Inflammatory macrophage (primary cell): ENCODE measurements at regions not wholly inside any gene's neighbourhood (a gene's known extent, or its start where the extent isn't known, plus 50 kb on each side); places are given as distances from the start of the nearest gene placed in this dataset.
A peak's percentile ranks its signal among the peaks of the same experiment; 100 is the strongest.
"Not testable (repeated sequence)": the region's sequence is repeated elsewhere in the genome, so short reads cannot be mapped to it uniquely, and the experiment has no call there.

Source experiments
- DNase-seq, 2 donors: peaks; one replicate each; pipeline ENCODE4 v3.0.0-alpha.2; 2020 to 2022

DNA sequence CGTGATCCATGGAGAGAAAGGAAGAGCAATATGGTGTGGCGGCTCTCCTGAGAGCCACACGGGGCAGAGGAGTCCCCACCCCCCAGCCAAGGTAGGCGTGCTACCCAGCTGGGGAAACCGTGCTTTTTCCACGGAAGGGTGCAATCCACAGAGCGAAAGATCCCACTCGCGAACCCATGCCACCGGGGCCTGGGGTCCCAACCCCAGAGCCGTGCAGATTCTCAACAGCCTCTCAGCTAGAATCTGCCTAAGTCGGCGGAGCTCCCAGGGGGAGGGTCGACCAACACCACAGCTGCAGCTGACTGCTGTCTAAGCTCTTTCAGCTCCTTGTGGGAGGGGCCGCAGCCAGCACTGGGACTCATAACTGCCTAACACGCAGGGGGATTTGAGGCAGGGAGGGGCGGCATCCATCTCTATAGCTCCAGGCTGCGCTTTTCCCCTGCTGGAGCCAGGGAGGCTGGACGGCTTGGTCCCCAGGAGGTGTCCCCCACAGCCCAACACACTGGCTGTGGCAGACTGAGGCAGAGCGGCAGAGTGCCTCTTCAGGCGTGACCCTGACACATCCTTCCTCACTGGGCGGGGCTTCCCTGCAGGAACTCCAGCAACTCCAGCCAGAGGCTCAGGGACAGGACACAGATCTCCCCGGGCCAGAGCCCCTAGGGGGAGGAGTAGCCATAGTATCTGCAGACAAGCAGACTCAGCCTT, 107.6 kb upstream of the ZBTB20 start:
- no peak for DNase-seq

DNA sequence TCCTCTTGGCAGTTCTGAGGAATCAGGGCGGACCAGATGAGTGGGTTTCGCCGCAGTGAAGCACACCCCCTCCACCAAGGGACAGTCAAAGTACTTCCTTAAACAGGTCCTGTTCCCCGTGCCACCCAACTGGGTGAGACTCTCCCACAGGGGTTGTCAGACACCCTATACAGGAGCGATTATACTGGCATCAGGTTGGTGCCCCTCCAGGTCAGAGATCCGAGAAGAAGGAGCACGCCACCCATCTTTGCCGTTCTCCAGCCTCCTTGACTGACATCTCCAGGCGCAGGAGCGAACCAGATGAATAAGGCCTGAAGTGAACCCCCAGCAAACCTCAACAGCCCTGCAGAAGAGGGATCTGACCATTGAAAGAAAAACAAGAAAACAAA, 108.1 kb upstream of the ZBTB20 start:
- DNase-seq = no peak

DNA sequence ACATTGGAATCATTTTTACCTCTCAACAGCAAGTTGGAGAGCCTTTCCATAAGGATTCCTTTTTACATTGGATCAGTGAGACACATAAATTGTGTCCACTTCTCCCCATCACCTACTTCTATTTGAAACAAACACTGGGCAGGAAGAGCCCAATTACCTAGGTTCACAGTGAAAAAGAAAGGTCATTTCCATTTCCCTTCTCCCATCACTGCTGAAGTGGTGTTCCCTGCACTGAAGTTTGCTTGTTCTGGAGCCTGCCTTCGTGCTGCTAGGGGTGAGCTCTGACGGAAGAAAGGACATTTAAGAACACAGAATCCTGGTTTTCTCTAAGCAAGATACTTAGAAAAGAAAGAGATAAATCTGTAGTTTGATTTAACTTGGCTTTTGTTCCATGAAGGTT, 123.8 kb upstream of the ZBTB20 start:
- DNase-seq = no peak

DNA sequence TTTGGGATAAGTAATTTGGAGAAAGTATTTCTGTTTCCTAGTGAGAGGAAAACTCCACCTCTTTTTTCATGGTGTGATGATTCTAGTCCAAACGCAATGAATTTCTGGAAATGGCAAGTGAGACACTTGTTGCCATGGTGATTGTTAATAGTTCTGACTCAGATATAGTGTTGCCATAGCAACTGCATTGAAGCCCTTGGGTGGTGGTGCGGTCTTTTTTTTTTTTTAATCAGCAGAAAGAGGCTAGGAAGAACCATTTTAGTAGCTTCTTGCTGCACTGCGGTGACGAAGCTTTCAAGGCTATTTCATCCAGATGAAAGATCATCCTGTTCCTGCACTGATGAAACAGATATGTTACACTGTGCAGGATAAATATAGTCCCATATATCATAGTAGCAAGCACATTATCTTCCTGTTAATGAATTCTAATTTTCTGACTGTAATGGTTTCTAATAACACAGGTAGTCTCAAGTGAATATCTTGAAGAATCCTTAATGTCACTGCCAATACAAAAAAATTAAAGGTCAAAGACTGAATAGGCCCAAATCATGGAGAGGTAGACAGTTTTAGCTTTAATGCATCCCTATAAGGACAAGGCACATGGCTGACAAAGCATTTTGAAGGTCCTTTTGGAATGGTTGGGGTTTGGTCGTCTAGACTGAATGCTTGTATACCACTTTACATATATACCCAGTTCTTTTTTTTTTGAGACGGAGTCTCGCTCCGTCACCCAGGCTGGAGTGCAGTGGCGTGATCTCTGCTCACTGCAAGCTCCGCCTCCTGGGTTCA, 125.1 kb upstream of the ZBTB20 start:
- no peak for DNase-seq

DNA sequence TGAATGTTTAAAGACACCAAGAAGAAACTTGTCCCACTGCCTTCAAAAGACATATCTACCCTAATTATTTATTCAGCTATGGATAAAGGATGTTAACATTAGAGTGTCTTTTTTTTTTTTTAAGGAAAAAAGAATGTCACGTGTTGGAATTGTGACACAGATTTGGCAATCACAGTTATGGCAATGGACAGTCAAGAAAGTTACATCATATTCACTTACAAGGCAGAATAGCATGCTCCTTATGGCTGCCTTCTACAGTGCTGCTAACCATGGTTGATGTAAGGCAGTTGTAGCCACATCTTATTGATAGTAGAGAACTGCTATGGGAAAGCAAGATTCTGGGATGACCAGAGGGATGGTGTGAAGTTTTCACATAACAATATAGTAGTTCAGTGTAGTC, 128.8 kb upstream of the ZBTB20 start:
- peak; percentile 36 to 61 for DNase-seq

DNA sequence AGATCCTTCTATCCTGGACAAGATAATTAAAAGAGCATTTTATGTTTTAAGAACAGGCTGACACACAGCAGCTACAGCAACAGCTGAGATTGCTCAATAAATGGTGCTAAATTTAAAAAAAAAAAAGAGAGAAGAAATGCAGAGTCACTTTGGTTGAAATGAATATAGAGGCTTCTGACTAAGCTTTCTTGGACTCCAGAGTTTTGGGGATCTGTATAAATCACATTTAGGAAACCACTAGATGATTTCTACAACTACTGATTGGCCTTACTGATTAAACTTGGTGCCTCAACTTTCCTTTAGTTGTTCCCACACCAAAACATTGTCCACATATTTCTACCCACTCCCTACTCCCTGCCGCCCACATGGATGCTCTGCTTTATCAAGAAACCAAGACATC, 132.9 kb upstream of the ZBTB20 start:
- peak in 1 of 2 donors; percentile 47 for DNase-seq

DNA sequence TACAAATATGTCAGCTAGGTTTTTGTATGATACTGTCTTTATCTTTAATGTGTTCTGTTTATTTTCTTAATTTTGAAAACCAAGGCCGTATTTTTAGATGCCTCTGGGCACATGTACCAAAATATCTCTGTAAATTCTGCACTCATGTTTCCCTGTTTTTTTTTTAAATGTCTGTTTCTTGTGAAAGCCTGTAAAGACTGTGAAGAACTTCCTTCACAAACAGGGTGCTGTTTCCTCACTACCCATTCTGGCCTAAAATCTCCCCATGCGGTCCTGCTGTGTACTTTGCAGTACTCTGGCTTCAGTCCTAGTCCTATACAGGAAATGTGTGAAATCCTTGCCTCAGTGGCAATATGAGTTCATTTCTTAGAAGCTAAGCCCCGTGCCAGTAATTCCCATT, 133.4 kb upstream of the ZBTB20 start:
- DNase-seq = peak; percentile 45 to 54

DNA sequence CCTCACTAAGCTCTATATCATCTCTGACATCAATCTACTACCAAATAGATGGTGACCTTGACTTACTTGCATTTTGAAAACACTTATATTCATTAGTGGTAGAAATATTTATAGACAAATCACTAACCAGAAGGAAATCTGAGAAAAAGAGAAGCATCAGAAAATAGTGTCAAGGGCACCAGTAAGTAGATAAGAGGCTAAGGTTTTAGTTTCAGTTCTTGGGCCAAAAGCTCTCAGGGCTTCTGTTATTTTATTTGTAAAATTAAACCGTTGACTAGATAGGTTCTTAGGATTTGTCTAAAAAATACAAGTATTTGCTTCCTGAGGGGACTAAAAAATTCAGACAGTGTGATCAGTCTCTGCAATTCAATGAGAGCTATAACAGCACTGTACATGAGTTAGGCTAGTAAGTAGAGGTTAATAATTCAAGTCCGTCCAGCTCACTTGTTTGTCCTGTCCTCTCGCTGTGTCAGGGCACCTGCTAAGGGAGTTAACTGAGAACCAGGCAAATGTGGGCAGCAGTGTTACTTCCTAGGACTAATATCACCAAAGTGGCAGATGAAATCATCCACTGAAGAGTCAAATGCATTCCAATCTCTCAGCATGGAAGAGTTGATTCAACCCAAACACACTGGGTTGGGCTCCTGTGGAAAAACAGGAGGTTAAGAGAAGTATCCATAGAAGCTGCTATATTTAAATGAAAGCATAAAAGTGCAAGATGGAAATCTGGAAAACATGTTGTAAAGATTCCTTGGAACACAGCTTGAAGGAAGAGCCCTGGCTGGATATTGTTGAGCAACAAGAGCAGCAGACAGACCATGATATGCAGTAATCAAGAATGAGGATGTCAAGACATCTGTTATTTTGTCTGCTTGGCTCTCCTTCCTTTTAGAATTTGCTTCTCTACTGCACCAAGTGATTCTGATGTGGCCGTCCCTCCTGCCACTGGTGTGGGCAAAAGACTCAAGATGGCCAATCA, 134.9 kb upstream of the ZBTB20 start:
- DNase-seq = peak in 1 of 2 donors; percentile 24

DNA sequence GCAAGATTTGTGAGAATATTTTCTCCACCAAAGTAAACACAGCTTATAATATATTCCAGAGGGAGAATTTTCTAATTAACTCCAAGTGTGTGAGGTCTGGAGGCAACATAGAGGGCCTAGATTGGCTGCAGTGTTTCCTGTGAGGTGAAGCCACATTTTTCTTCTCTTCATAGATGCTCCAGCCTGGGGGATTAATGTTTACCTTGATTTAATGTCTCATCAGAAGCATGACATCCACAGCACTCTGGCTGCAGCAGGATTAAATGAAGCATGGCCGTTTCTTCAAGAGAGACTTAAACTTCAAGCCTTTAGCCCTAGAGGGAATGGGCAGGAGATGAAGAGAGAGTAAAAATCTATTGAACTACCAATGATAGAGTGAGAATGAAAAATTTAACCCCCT, 137.9 kb upstream of the ZBTB20 start:
- no peak for DNase-seq

DNA sequence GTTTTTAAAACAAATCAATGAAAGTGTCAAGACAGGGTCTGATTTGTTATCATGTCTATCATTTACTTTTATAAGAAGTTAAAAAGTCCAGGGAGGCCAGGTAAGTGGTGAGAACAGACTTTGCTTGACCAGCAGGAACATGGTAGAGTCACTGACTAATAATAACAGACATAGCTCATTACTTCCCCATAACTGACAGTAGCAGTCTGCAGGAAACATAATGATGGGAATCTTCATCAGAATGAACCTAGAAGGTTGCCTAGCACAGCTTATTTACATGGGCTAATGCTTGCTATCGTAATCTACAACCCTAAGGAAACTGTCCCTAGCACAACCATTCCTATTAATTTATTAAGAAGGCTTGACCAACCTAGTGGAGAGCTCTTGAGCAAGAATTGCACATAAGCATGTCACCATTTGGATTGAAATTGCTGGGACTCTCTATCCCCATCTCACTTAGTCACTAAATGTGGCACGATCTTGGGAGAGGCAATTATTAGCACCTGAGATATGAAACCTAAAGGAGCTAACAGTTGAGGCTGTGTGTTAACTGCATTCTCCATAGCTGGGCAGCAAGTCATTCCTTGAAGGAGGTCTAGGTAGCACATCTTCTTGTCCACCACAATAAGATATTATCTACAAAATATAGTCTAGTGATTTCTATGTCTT, 139.6 kb upstream of the ZBTB20 start:
- no peak for DNase-seq

DNA sequence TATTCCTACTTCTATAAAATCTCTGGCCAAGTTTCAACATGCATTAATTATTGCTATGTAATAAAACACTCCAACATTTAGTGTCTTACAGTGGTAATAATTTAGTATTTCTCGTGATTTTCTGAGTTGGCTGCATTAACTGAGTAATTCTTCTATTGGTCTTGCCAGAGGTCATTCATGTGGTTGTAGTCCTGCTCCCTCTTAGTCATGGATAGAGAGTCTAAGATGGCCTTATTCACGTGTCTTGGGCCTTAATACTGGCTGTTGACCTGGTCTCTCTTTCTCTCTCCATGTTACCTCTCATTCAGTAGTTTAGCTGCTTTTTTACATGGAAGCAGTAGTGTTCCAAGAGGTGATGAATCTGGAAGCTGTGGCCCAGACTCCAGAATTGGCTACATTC, 140.1 kb upstream of the ZBTB20 start:
- DNase-seq = no peak

DNA sequence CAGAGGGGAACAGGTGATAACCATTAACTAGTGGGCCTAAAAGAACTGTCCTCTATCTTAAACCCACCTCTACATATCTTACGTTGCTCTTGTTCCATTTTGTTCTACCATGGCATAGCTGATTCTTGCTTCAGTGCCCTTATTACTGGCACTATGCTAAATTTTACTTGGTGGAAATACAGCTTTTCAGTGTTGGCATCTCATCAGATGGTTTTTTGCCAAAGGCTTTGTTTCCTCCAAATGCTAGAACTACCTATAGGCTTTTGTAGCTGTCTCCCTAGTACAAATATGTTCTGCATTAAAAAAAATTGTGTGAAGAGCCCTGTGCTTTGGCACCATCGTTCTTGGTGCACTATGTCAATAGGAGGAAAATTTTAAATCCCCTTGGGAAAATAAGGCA, 145.0 kb upstream of the ZBTB20 start:
- DNase-seq = no peak

DNA sequence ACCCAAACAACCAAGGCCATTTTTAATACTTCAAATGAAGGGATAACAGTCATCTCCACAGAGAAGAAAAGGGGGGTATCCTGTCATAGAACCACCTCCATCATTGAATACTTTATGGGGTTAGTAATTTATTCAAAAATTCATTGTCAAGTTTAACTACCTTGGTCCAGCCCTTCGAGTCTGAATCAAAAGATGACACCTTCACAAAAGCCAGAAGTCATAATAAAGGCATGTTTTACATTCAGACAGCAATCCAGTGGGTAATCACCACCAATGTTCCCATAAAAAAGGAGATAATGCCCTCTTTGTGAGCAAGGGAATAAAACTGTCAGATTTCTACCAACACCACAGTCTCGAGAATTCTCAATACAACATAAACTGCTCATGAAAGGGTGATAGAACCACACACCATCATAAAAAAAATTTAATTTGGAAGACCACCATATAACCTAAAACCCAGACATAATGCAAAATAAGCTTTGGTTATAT, 145.6 kb upstream of the ZBTB20 start:
- no peak for DNase-seq

DNA sequence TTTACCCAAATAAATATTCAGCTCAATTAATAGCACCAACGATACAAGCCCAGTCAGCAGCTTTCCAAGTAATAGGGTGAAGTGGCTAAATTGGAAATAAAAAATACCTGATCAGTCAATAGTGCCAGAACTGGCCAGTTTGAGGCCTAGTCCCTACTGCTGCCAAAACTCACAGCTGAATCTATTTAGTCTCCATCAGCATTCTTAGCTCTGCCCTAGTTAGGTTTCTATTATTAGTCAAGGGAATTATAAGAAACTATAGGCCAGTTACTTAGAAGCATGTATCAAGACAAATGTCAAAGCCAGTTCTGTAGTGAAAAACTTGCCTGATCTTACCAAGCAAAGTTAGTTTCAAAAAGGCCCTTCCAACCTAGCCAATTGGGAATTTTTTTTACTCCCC, 146.2 kb upstream of the ZBTB20 start:
- no peak for DNase-seq

DNA sequence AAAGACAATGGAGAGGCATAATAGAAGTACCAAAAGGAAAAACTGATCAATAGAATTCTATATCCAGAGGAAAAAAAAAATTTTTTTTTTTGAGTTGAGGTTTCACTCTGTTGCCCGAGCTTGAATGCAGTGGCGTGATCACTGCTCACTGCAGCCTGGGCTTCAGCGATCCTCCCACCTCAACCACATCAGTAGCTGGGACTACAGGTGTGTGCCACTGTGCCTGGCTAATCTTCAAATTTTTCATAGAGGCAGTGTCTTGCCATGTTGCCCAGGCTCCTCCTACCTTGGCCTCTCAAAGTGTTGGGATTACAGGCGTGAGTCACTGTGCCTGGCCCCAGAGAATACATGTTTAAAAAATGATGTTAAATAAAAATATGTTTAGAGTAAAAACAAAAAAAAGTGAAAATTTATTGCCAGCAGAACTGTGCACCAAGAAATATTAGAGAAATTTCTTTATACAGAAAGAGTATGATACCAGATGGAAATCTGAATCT, 154.3 kb upstream of the ZBTB20 start:
- DNase-seq = no peak

DNA sequence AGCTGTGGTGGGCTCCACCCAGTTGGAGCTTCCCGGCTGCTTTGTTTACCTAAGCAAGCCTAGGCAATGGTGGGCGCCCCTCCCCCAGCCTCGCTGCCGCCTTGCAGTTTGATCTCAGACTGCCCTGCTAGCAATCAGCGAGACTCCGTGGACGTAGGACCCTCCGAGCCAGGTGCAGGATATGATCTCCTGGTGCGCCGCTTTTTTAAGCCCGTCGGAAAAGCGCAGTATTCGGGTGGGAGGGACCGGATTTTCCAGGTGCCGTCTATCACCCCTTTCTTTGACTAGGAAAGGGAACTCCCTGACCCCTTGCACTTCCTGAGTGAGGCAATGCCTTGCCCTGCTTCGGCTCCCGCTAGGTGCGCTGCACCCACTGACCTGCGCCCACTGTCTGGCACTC, 170.9 kb upstream of the ZBTB20 start:
- DNase-seq = not testable (repeated sequence)

DNA sequence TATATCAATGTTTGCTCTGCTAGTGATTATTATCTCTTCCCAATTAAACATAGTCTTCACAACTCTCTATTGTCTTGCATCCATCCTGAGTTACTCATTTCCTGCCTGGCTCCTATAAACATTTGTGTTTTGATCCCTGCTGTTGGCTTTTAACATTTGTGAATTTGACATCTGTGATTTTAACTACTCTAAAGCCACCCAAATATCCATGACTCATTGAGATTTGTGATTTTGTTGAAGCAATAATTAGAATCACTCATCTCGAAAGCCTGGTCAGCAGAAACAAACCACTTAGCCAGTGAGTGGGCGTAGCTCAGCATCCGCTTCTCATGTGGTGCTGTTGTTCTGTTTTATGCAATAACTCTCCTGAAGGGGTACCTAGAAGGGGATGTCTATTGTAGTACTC, 174.3 kb upstream of the ZBTB20 start:
- DNase-seq = no peak

DNA sequence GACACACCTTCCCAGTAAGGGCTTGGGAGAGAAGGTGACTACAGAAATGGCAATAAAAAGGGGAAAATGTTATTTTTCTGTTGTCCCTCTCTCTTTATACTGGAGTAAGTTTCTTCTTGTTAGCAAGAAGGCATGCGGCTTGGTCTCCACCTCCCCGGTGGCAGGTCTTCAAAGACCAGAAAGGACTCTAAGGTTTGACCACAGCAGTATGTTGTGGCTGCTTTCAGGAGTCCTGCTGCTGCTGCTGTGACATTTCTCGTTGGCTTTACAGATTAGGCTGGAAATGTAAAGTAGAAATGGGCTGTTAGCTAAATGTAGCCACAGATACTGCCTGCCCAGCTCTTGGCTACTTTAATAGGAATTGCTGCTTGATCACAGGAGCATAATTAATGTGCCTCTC, 175.8 kb upstream of the ZBTB20 start:
- DNase-seq = no peak

DNA sequence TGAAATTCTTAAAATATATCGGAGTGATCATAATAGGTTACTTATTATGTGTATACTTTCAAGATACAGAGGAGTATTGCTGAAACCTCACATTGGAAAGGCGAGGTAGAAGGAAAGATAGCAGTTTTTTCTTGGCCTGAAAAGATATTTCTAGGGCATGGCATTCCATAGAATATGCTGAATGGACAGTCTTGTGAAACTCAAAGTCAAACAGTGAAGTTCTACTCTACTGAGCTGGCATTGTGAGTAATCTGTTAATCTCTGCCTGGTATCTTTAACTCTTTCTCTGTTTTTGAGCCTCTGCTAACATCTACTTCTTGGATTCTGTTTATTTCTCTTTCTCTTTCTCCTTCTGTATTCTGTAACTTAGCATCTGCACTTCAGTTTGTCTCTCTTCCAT, 176.3 kb upstream of the ZBTB20 start:
- DNase-seq = no peak

DNA sequence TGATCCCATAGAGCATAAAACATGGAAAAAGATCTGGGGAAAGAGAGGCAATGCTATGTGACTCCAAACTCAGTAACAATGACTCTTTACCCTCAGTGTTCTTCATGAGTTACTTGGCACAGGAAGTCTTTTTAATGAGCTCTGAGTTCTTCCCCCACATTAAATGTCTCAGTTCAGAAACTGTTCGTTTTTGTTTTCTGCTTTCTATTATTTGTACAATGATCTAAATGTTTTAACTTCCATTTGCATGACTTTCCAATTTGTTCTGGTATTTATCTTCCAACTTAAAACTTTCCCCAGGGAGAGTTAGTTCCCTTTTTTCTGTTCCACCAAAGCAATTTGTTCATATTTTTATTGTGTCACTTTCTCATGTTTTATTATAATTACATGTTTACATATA, 177.0 kb upstream of the ZBTB20 start:
- DNase-seq = no peak

DNA sequence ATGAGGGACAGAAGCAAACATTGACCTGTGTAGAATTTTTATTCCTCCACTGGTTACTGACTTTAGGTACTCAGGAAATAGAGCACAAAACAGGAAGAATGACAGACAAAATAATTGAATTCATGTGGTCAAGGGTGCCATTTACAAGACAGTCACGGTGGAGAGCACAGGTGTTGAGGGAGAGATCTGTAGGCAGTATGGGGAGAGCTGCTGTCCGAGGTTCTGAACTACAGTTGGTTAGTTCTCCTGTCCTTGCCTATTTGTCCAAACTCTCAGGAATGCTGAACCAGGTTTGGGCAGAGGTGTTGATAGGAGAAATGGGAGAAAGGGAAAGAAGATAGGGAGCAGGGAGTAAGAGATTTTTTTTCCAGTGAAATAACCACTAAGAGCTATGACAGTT, 178.5 kb upstream of the ZBTB20 start:
- DNase-seq = no peak

DNA sequence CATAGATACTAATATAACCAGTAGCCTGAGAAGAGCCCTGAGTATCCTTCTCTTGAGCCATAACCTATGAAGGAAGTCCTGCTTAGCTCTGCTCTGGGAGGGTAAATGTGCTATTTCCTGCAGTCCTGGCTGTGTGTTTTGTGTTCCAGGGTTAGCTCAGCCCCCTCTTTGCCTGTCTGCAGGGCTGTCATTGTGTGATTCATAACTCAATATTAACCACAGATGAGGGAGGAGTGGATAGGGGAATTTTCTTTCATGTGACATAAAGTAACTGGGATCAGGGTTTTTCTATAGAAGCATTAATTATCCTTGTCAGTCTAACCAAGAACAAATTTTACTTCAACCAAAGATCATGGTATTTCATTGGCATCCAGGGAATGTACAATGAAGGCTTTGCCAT, 183.3 kb upstream of the ZBTB20 start:
- no peak for DNase-seq
